HepG2 (cell line): ENCODE measurements at regions not wholly inside any gene's neighbourhood (a gene's known extent, or its start where the extent isn't known, plus 50 kb on each side); places are given as distances from the start of the nearest gene placed in this dataset.

Experiments used
- BRCA1 ChIP-seq: sonication (generic); formaldehyde crosslinking; IDR thresholded peaks from 2 replicates; pipeline ENCODE4 v1.4.0; 2020; ENCODE audit warnings: missing genetic modification reagents
- ESRRA ChIP-seq: sonication (generic); formaldehyde crosslinking; IDR thresholded peaks from 2 replicates; pipeline ENCODE4 v1.5.1; 2020; ENCODE audit warnings: mild to moderate bottlenecking, low read depth, missing genetic modification reagents
- EZH2 ChIP-seq: conservative IDR thresholded peaks from 2 replicates; pipeline ENCODE4 v1.6.1; 2012; ENCODE audit warnings: mild to moderate bottlenecking, low read depth, low read length, moderate library complexity
- HINFP ChIP-seq: sonication (generic); formaldehyde crosslinking; IDR thresholded peaks from 2 replicates; pipeline ENCODE4 v1.4.0; 2020; ENCODE audit warnings: low read depth, mild to moderate bottlenecking, missing genetic modification reagents
- NFE2L2 ChIP-seq: fragments of 150-350 bp; IDR thresholded peaks from 2 replicates; pipeline ENCODE4 v1.6.1; 2014; ENCODE audit warnings: low read length
- POLR2A ChIP-seq, 2 experiments: IDR thresholded peaks; 2 replicates each; pipeline ENCODE4 v1.6.1; 2011; ENCODE audit warnings: low read depth in 2 of 2, low read length in 2 of 2, mild to moderate bottlenecking in 1 of 2, moderate library complexity in 1 of 2; ENCODE audit not compliant: insufficient read depth in 1 of 2
- POLR2AphosphoS5 ChIP-seq: IDR thresholded peaks from 2 replicates; pipeline ENCODE4 v1.6.1; 2012; ENCODE audit warnings: low read depth, low read length
- TAF1 ChIP-seq: sonication (generic); formaldehyde crosslinking; IDR thresholded peaks from 2 replicates; pipeline ENCODE4 v1.4.0; 2020; ENCODE audit warnings: missing genetic modification reagents
- TCF12 ChIP-seq, 2 experiments: fragments of 450-650 bp in 1 of 2; sonication (generic) in 1 of 2; formaldehyde crosslinking in 1 of 2; IDR thresholded peaks; 2 replicates each; pipeline versions ENCODE4 v1.6.1 to v1.8.0; 2017 to 2022; ENCODE audit warnings: antibody characterized with exemption in 1 of 2, mild to moderate bottlenecking in 1 of 2, missing genetic modification reagents in 1 of 2, moderate library complexity in 1 of 2
- ZBTB1 ChIP-seq: sonication (generic); formaldehyde crosslinking; IDR thresholded peaks from 2 replicates; pipeline ENCODE4 v1.4.0; 2020; ENCODE audit warnings: missing genetic modification reagents, borderline replicate concordance
- TF ChIP-seq, protein P1 (sequence below), 2 experiments: IDR thresholded peaks; 2 replicates each; pipeline ENCODE4 v1.6.1; 2011 to 2012; ENCODE audit warnings: low read length in 2 of 2, borderline replicate concordance in 1 of 2, low read depth in 1 of 2, mild to moderate bottlenecking in 1 of 2, moderate library complexity in 1 of 2

GRCh38 chr7:21251151-21251800, 176.6 kb upstream of the SP4 start:
- TF ChIP-seq POLR2AphosphoS5 (no peak), ZBTB1 (CRISPR knock-in tag) (no peak), EZH2 (no peak), HINFP (CRISPR knock-in tag) (no peak), TAF1 (no peak), NFE2L2 (no peak), POLR2A (IDR thresholded peaks at IDR 0.05; ENCODE audit: insufficient read depth in 1 of 2, low read depth in 2 of 2, low read length in 2 of 2) (no peak), ESRRA (CRISPR knock-in tag) (no peak), TCF12 (IDR thresholded peaks at IDR 0.05) (no peak), TCF12 (CRISPR knock-in tag; IDR thresholded peaks at IDR 0.05) (no peak), BRCA1 (CRISPR knock-in tag) (no peak)
- TF ChIP-seq, protein P1, sequence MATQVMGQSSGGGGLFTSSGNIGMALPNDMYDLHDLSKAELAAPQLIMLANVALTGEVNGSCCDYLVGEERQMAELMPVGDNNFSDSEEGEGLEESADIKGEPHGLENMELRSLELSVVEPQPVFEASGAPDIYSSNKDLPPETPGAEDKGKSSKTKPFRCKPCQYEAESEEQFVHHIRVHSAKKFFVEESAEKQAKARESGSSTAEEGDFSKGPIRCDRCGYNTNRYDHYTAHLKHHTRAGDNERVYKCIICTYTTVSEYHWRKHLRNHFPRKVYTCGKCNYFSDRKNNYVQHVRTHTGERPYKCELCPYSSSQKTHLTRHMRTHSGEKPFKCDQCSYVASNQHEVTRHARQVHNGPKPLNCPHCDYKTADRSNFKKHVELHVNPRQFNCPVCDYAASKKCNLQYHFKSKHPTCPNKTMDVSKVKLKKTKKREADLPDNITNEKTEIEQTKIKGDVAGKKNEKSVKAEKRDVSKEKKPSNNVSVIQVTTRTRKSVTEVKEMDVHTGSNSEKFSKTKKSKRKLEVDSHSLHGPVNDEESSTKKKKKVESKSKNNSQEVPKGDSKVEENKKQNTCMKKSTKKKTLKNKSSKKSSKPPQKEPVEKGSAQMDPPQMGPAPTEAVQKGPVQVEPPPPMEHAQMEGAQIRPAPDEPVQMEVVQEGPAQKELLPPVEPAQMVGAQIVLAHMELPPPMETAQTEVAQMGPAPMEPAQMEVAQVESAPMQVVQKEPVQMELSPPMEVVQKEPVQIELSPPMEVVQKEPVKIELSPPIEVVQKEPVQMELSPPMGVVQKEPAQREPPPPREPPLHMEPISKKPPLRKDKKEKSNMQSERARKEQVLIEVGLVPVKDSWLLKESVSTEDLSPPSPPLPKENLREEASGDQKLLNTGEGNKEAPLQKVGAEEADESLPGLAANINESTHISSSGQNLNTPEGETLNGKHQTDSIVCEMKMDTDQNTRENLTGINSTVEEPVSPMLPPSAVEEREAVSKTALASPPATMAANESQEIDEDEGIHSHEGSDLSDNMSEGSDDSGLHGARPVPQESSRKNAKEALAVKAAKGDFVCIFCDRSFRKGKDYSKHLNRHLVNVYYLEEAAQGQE (IDR thresholded peaks at IDR 0.05; ENCODE audit: borderline replicate concordance in 1 of 2, low read depth in 1 of 2, low read length in 2 of 2): no peak
